Gastroesophageal sphincter (tissue), 3 donors: ENCODE measurements at regions not wholly inside any gene's neighbourhood (a gene's known extent, or its start where the extent isn't known, plus 50 kb on each side); places are given as distances from the start of the nearest gene placed in this dataset.
"Not testable (repeated sequence)": the region's sequence is repeated elsewhere in the genome, so short reads cannot be mapped to it uniquely, and the experiment has no call there.

Experiments used
- POLR2A ChIP-seq, 2 donors: fragments of 450-650 bp; IDR thresholded peaks; one replicate each; pipeline ENCODE4 v1.6.1; 2017; ENCODE audit warnings: antibody characterized with exemption in 2 of 2, mild to moderate bottlenecking in 2 of 2, moderate library complexity in 1 of 2
- TF ChIP-seq, protein P1 (sequence below), 4 experiments: fragments of 200-600 bp in 2 of 4; fragments of 450-650 bp in 2 of 4; sonication (generic) in 1 of 4; IDR thresholded peaks; one replicate each; pipeline ENCODE4 v1.5.1; 2017 to 2019; ENCODE audit warnings: antibody characterized with exemption in 4 of 4, mild to moderate bottlenecking in 2 of 4, moderate library complexity in 2 of 4

DNA sequence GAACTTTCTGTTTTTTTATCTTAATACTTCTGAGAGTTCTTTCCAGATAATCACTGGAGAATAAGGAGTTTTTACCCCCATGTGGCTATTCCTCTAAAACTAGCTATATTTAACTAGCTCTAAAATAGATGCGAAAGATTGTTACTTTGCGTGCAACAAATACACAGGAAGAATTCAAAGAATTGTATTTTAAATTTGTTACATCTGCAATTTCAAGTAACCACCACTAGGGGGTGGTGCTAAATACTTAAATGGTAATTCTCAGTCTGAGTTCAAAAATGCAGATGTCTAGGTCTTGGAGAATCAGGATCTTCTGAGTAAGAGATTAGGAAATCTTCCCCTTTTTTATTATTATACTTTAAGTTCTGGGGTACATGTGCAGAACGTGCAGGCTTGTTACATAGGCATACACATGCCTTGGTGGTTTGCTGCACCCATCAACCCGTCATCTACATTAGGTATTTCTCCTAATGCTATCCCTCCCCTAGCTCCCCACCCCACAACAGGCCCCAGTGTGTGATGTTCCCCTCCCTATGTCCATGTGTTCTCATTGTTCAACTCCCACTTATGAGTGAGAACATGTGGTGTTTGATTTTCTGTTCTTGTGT, 346.9 kb downstream of the GOLGA6L6 start:
- TF ChIP-seq, protein P1, sequence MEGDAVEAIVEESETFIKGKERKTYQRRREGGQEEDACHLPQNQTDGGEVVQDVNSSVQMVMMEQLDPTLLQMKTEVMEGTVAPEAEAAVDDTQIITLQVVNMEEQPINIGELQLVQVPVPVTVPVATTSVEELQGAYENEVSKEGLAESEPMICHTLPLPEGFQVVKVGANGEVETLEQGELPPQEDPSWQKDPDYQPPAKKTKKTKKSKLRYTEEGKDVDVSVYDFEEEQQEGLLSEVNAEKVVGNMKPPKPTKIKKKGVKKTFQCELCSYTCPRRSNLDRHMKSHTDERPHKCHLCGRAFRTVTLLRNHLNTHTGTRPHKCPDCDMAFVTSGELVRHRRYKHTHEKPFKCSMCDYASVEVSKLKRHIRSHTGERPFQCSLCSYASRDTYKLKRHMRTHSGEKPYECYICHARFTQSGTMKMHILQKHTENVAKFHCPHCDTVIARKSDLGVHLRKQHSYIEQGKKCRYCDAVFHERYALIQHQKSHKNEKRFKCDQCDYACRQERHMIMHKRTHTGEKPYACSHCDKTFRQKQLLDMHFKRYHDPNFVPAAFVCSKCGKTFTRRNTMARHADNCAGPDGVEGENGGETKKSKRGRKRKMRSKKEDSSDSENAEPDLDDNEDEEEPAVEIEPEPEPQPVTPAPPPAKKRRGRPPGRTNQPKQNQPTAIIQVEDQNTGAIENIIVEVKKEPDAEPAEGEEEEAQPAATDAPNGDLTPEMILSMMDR (IDR thresholded peaks at IDR 0.05) = peak in 1 of 4 experiments; percentile 14
- not testable (repeated sequence) for TF ChIP-seq POLR2A (IDR thresholded peaks at IDR 0.05)
